SK-N-SH (cell line): ENCODE measurements at regions not wholly inside any gene's neighbourhood (a gene's known extent, or its start where the extent isn't known, plus 50 kb on each side); places are given as distances from the start of the nearest gene placed in this dataset.

Source experiments
- CTCF ChIA-PET: fragments of 300-600, 350-600 bp; formaldehyde crosslinking; extraction: SDS; loops from one replicate; lab custom pipeline; 2021; lab: Yijun Ruan, JAX
- POLR2A ChIA-PET: fragments of 350-600 bp; sonication (Branson Sonifier 250); formaldehyde crosslinking; extraction: SDS; loops from one replicate; lab custom pipeline; 2020; ENCODE audit warnings: antibody characterized with exemption, inconsistent platforms; lab: Yijun Ruan, JAX
- DNase-seq: peaks from one replicate; pipeline ENCODE4 v3.0.0; 2012
- H2AFZ ChIP-seq: fragments of 200-600 bp; sonication (generic); 2 replicates; pipeline ENCODE4 v1.8.1; 2016; ENCODE audit warnings: antibody characterized with exemption, mild to moderate bottlenecking, low read depth
- H3F3A ChIP-seq: fragments of 200-600 bp; sonication (generic); replicated peaks from 2 replicates; pipeline ENCODE3; 2016; ENCODE audit warnings: antibody characterized with exemption, mild to moderate bottlenecking; ENCODE audit not compliant: insufficient read depth
- H3K27ac ChIP-seq, 2 experiments: fragments of 200-500 bp in 1 of 2; fragments of 200-600 bp in 1 of 2; sonication (Bioruptor generic) in 1 of 2; sonication (generic), shearing (Covaris generic) in 1 of 2; 2 replicates each; pipeline versions ENCODE4 v1.5.1 to v1.6.1; 2014 to 2016; ENCODE audit warnings: low read depth in 2 of 2, inconsistent platforms in 1 of 2, low read length in 1 of 2, mild to moderate bottlenecking in 1 of 2, mixed read lengths in 1 of 2
- H3K27me3 ChIP-seq: fragments of 200-600 bp; sonication (generic), shearing (Covaris generic); 2 replicates; pipeline ENCODE4 v1.6.1; 2016; ENCODE audit warnings: mixed run types; ENCODE audit not compliant: insufficient read depth
- H3K36me3 ChIP-seq, 2 experiments: fragments of 200-500 bp in 1 of 2; fragments of 200-600 bp in 1 of 2; sonication (Bioruptor generic) in 1 of 2; sonication (generic) in 1 of 2; replicated peaks in 1 of 2; 2 replicates each; pipeline versions ENCODE3 to v1.5.1; 2014 to 2016; ENCODE audit warnings: low read length in 1 of 2, mild to moderate bottlenecking in 1 of 2; ENCODE audit not compliant: insufficient read depth in 2 of 2, control insufficient read depth in 1 of 2
- H3K4me1 ChIP-seq, 2 experiments: fragments of 200-500 bp in 1 of 2; fragments of 200-600 bp in 1 of 2; sonication (Bioruptor generic) in 1 of 2; sonication (generic), shearing (Covaris generic) in 1 of 2; 2 replicates each; pipeline versions ENCODE4 v1.5.1 to v1.6.1; 2014 to 2016; ENCODE audit warnings: low read depth in 1 of 2, low read length in 1 of 2, mixed run types in 1 of 2; ENCODE audit not compliant: insufficient read depth in 2 of 2, control insufficient read depth in 1 of 2
- H3K4me2 ChIP-seq: fragments of 200-600 bp; sonication (generic), shearing (Covaris generic); 2 replicates; pipeline ENCODE4 v1.6.1; 2017; ENCODE audit warnings: mixed run types
- H3K4me3 ChIP-seq, 2 experiments: fragments of 200-500 bp in 1 of 2; fragments of 200-600 bp in 1 of 2; sonication (Bioruptor generic) in 1 of 2; sonication (generic), shearing (Covaris generic) in 1 of 2; 2 replicates each; pipeline versions ENCODE4 v1.5.1 to v1.8.1; 2014 to 2016; ENCODE audit warnings: low read depth in 2 of 2, inconsistent platforms in 1 of 2, low read length in 1 of 2, mild to moderate bottlenecking in 1 of 2, mixed read lengths in 1 of 2, moderate library complexity in 1 of 2
- H3K79me2 ChIP-seq: fragments of 200-600 bp; sonication (generic); 2 replicates; pipeline ENCODE4 v1.8.1; 2017; ENCODE audit warnings: mild to moderate bottlenecking; ENCODE audit not compliant: insufficient read depth
- H3K9ac ChIP-seq: fragments of 200-600 bp; sonication (generic); 2 replicates; pipeline ENCODE4 v1.6.1; 2017; ENCODE audit warnings: mixed run types
- H3K9me2 ChIP-seq: fragments of 200-600 bp; sonication (generic); 2 replicates; pipeline ENCODE4 v1.6.1; 2017; ENCODE audit warnings: mixed run types
- H3K9me3 ChIP-seq: fragments of 200-600 bp; sonication (generic); 2 replicates; pipeline ENCODE4 v1.6.1; 2017; ENCODE audit warnings: mixed run types, mild to moderate bottlenecking, moderate library complexity
- H4K20me1 ChIP-seq: fragments of 200-600 bp; sonication (generic); 2 replicates; pipeline ENCODE4 v1.6.1; 2017; ENCODE audit warnings: mild to moderate bottlenecking, mixed run types; ENCODE audit not compliant: insufficient read depth
- CHD2 ChIP-seq: fragments of 150-350 bp; IDR thresholded peaks from 2 replicates; pipeline ENCODE4 v1.6.1; 2018; ENCODE audit warnings: low read length; ENCODE audit not compliant: partially characterized antibody
- ELF1 ChIP-seq: IDR thresholded peaks from 2 replicates; pipeline ENCODE4 v1.4.0; 2012
- EP300 ChIP-seq, 2 experiments: IDR thresholded peaks; 2 replicates each; pipeline versions ENCODE4 v1.4.0 to v1.6.1; 2012; ENCODE audit warnings: borderline replicate concordance in 1 of 2, low read depth in 1 of 2, low read length in 1 of 2
- FOXM1 ChIP-seq: IDR thresholded peaks from 2 replicates; pipeline ENCODE4 v1.4.0; 2012; ENCODE audit warnings: low read depth, mild to moderate bottlenecking
- NFIC ChIP-seq: IDR thresholded peaks from 2 replicates; pipeline ENCODE4 v1.4.0; 2012; ENCODE audit warnings: borderline replicate concordance
- POLR2AphosphoS5 ChIP-seq: IDR thresholded peaks from 2 replicates; pipeline ENCODE4 v1.6.1; 2012; ENCODE audit warnings: low read depth, low read length
- SIN3A ChIP-seq: IDR thresholded peaks from 2 replicates; pipeline ENCODE4 v1.6.1; 2012; ENCODE audit warnings: low read depth, mild to moderate bottlenecking, low read length, moderate library complexity, borderline replicate concordance
- TAF1 ChIP-seq: IDR thresholded peaks from 2 replicates; pipeline ENCODE4 v1.6.1; 2012; ENCODE audit warnings: low read depth, mild to moderate bottlenecking, low read length, moderate library complexity, borderline replicate concordance
- TEAD4 ChIP-seq: IDR thresholded peaks from 2 replicates; pipeline ENCODE4 v1.4.0; 2012; ENCODE audit warnings: mild to moderate bottlenecking, borderline replicate concordance; ENCODE audit not compliant: insufficient read depth
- YY1 ChIP-seq: IDR thresholded peaks from 2 replicates; pipeline ENCODE4 v1.4.0; 2012; ENCODE audit warnings: low read depth, mild to moderate bottlenecking
- WGBS: methylation state at CpG from one replicate; pipeline ENCODE4 v1.1.6; 2017; ENCODE audit warnings: low lambda C conversion rate; 5-methylcytosine and 5-hydroxymethylcytosine counted together
- TF ChIP-seq, protein P1 (sequence below): fragments of 200-600 bp; sonication (generic); IDR thresholded peaks from 2 replicates; pipeline ENCODE4 v1.6.1; 2017; ENCODE audit warnings: antibody characterized with exemption, mild to moderate bottlenecking, moderate library complexity
- TF ChIP-seq, protein P2 (sequence below): IDR thresholded peaks from 2 replicates; pipeline ENCODE4; 2012
- TF ChIP-seq, protein P3 (sequence below): fragments of 150-350 bp; IDR thresholded peaks from 2 replicates; pipeline ENCODE4 v1.6.1; 2017; ENCODE audit warnings: antibody characterized with exemption, low read length, low read depth, borderline replicate concordance
- TF ChIP-seq, protein P4 (sequence below): IDR thresholded peaks from 2 replicates; pipeline ENCODE4 v1.4.0; 2012; ENCODE audit warnings: low read depth, borderline replicate concordance

DNA sequence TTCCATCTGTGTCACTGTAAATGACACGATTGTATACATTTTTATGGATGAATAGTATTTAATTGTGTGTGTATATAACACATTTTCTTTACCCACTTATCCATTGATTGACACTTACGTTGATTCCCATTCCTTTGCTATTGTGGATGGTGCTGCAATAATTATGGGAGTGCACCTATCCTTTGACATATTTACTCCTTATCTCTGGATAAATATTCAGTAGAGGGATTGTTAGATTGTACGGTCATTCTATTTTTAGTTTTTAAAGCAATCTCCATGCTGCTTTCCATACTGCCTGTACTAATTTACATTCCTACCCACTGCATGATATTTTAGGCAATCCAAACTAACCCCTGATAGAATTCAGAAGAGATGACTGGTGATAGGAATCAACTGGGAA lies 980.1 kb downstream of the FSTL5 start:
- Histone ChIP-seq H3K27ac (no peak overlapping the region), H2AFZ (no peak overlapping the region), H3K9me3 (no peaks in the 10 kb centered on the region), H3K27me3 (no peaks in the 10 kb centered on the region), H3K9me2 (no peaks in the 10 kb centered on the region; the same call in 1 of the 2 replicates), H3K4me3 (no peak overlapping the region), H3K4me2 (no peak overlapping the region), H3F3A (no peaks in the 10 kb centered on the region), H3K4me1 (peaks cover 0 to 6% of the 10 kb centered on the region in 2 experiments; a peak in 1 of 4 replicates), H3K9ac (no peak overlapping the region), H3K79me2 (no peaks in the 10 kb centered on the region), H3K36me3 (no peaks in the 10 kb centered on the region), H4K20me1 (no peaks in the 10 kb centered on the region)
- 38% methylated on average over 3 of the region's 3 CpGs for WGBS
- no peak for TF ChIP-seq TAF1
- no peak for TF ChIP-seq NFIC
- TF ChIP-seq POLR2AphosphoS5: no peak
- no peak for TF ChIP-seq FOXM1
- no peak for TF ChIP-seq YY1
- no peak for DNase-seq
- POLR2A ChIA-PET: no interaction called here
- CTCF ChIA-PET: interaction anchor here (1.4 kb wide), 1 partner anchor 9 kb away, joined by 3 read pairs; no protein-coding TSS in a partner anchor

DNA sequence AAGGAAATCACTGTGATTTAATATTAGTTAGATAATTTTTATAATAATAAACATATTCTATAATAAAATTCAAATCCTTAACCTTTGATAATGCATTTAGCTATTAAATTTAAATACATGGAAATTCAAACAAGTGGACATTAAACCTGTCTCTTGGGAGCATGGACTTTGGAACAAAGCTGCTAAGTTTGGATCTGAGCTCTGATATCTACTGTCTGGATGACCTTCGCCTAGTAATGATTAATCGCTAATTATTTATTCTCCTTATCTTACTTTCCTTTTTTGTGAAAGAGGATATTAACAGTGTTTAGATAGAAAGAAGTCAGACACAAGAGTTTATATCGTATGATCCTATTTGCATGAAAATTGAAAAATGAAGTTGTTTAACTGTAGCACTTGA lies 980.9 kb downstream of the FSTL5 start:
- ChIA-PET CTCF (interaction anchor here (1.4 kb wide), 1 partner anchor 9 kb away, joined by 3 read pairs; no protein-coding TSS in a partner anchor), POLR2A (no interaction called here)
- Histone ChIP-seq H3K4me1 (peaks cover 0 to 6% of the 10 kb centered on the region in 2 experiments; a peak in 1 of 4 replicates), H4K20me1 (no peaks in the 10 kb centered on the region), H3K9ac (no peak overlapping the region), H3K9me3 (no peaks in the 10 kb centered on the region), H3K9me2 (no peaks in the 10 kb centered on the region; the same call in 1 of the 2 replicates), H3K79me2 (no peaks in the 10 kb centered on the region), H3K27me3 (no peaks in the 10 kb centered on the region), H3K36me3 (no peaks in the 10 kb centered on the region), H3K4me3 (no peak overlapping the region), H2AFZ (no peak overlapping the region), H3K4me2 (no peak overlapping the region), H3F3A (no peaks in the 10 kb centered on the region), H3K27ac (no peak overlapping the region)
- no peak for DNase-seq
- TF ChIP-seq SIN3A (no peak), EP300 (IDR thresholded peaks at IDR 0.05; ENCODE audit: borderline replicate concordance in 1 of 2, low read depth in 1 of 2, low read length in 1 of 2) (no peak), TAF1 (no peak), ELF1 (no peak), TEAD4 (no peak)
- TF ChIP-seq, protein P1, sequence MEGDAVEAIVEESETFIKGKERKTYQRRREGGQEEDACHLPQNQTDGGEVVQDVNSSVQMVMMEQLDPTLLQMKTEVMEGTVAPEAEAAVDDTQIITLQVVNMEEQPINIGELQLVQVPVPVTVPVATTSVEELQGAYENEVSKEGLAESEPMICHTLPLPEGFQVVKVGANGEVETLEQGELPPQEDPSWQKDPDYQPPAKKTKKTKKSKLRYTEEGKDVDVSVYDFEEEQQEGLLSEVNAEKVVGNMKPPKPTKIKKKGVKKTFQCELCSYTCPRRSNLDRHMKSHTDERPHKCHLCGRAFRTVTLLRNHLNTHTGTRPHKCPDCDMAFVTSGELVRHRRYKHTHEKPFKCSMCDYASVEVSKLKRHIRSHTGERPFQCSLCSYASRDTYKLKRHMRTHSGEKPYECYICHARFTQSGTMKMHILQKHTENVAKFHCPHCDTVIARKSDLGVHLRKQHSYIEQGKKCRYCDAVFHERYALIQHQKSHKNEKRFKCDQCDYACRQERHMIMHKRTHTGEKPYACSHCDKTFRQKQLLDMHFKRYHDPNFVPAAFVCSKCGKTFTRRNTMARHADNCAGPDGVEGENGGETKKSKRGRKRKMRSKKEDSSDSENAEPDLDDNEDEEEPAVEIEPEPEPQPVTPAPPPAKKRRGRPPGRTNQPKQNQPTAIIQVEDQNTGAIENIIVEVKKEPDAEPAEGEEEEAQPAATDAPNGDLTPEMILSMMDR: no peak
- 76% methylated on average over 3 of the region's 3 CpGs for WGBS

DNA sequence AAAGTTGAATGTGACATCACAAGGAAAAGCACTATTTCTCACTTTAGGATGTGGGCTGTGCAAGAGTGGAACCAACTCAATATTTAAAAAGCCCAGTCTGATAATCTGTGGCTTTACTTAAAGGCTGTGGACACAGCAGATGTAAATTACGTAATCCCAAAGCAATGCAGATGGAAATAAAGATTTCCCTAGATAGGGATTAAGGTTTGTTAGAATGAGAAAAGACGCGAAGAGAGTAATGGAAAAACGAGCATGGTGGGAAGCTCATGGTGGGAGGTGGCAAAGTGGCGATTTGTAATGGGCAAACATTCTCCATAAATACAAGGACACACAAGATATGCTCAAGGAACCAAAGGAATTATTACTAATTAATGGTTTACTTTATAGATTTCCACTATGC lies 985.5 kb downstream of the FSTL5 start:
- Histone ChIP-seq H3K79me2 (no peaks in the 10 kb centered on the region), H3K27me3 (no peaks in the 10 kb centered on the region), H3K4me3 (no peak overlapping the region), H3K27ac (no peak overlapping the region), H3K36me3 (no peaks in the 10 kb centered on the region), H3K4me1 (no peaks in the 10 kb centered on the region)
- CTCF ChIA-PET: no interaction called here
- no peak for DNase-seq
- WGBS: 37% methylated on average over 5 of the region's 5 CpGs
- TF ChIP-seq CHD2: no peak
- TF ChIP-seq, protein P2, sequence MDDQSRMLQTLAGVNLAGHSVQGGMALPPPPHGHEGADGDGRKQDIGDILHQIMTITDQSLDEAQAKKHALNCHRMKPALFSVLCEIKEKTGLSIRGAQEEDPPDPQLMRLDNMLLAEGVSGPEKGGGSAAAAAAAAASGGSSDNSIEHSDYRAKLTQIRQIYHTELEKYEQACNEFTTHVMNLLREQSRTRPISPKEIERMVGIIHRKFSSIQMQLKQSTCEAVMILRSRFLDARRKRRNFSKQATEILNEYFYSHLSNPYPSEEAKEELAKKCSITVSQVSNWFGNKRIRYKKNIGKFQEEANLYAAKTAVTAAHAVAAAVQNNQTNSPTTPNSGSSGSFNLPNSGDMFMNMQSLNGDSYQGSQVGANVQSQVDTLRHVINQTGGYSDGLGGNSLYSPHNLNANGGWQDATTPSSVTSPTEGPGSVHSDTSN: no peak
- TF ChIP-seq, protein P3, sequence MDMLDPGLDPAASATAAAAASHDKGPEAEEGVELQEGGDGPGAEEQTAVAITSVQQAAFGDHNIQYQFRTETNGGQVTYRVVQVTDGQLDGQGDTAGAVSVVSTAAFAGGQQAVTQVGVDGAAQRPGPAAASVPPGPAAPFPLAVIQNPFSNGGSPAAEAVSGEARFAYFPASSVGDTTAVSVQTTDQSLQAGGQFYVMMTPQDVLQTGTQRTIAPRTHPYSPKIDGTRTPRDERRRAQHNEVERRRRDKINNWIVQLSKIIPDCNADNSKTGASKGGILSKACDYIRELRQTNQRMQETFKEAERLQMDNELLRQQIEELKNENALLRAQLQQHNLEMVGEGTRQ: no peak
- TF ChIP-seq, protein P4, sequence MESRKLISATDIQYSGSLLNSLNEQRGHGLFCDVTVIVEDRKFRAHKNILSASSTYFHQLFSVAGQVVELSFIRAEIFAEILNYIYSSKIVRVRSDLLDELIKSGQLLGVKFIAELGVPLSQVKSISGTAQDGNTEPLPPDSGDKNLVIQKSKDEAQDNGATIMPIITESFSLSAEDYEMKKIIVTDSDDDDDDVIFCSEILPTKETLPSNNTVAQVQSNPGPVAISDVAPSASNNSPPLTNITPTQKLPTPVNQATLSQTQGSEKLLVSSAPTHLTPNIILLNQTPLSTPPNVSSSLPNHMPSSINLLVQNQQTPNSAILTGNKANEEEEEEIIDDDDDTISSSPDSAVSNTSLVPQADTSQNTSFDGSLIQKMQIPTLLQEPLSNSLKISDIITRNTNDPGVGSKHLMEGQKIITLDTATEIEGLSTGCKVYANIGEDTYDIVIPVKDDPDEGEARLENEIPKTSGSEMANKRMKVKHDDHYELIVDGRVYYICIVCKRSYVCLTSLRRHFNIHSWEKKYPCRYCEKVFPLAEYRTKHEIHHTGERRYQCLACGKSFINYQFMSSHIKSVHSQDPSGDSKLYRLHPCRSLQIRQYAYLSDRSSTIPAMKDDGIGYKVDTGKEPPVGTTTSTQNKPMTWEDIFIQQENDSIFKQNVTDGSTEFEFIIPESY: no peak
- TF ChIP-seq, protein P1: no peak
- no peak for TF ChIP-seq YY1
- no peak for TF ChIP-seq NFIC
- TF ChIP-seq, all 33 proteins: peak for 0
- no peak overlapping the region for H3K4me2 ChIP-seq
- no peaks in the 10 kb centered on the region for H3K9me3 ChIP-seq
- H3K9me2 ChIP-seq: no peaks in the 10 kb centered on the region
- POLR2A ChIA-PET: no interaction called here
- no peak overlapping the region for H2AFZ ChIP-seq
- no peaks in the 10 kb centered on the region for H3F3A ChIP-seq
- no peak overlapping the region for H3K9ac ChIP-seq
- no peaks in the 10 kb centered on the region for H4K20me1 ChIP-seq
